ACHN (cell line): ENCODE measurements at regions not wholly inside any gene's neighbourhood (a gene's known extent, or its start where the extent isn't known, plus 50 kb on each side); places are given as distances from the start of the nearest gene placed in this dataset.

Experiments
- DNase-seq: peaks from one replicate; pipeline ENCODE4 v3.0.0-alpha.2; 2015
- in situ Hi-C: cut with HindIII; loops from 2 replicates; pipeline ENCODE4 v1.10.0; 2017; ENCODE audit warnings: low sequenced_read_pairs, low pct_ligation_motif_present, low pct_unique_long_range_greater_than_20kb

DNA sequence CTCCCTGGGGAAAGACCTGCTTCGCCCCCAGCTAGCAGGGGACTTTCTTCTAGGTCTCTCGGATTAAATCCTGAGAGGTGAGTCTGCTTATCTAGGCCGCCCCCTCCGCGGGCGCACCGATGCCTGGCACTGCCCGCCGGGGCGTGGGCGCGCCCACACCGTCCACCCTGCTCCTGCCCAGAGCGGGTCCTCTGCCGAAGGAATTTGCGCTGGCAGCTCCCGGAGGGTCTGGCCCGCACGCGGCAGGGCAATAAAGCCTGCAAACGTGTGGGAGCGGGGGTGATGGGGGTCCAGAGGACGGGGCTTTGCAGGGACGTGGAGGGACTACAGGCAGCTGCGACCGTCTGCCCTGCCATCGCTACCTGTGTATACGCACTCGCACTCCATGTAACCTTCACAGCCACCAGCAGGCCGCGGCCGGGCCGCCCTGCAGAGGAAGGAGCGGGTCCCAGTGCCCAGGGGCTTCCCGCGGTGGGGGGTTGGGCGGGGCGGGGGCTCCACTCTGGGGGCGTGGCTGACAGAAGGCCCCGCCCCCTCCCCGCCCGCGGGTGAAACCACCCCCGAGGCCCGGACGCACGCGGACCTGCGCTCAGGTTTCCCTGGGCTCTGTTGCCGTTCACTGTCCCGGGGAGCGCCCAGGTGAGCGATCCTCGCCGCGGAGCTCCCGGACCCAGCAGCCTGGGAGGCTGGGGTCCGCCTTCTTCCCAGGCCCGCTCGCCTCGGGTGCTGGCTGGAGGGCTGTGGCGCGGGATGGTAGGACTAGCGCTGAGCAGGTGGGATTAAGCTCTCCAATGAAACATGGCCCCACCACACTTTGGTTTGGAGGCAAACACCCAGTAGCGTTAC, 174.5 kb upstream of the HS6ST1 start:
- in situ Hi-C loops: no loop called here
- DNase-seq: no peak

DNA sequence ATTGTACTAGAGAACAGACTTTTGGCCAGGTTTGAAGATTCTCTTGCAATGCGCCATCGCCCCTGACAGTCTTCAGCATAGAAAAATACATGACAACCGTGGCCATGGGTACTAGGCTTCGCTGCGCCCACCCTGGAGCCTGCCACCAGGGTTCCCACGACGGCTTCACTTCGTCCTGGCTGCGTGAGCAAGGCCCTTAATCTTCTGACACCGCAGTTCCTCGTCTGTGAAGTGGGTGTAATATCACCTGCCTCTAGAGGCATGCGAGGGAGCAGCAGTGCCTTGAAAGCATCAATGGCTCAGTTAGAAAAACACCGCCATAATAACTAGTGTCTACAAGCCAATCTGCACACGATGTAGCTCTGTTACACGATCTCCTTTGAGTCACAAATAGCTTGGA, 175.2 kb upstream of the HS6ST1 start:
- in situ Hi-C loops: no loop called here

DNA sequence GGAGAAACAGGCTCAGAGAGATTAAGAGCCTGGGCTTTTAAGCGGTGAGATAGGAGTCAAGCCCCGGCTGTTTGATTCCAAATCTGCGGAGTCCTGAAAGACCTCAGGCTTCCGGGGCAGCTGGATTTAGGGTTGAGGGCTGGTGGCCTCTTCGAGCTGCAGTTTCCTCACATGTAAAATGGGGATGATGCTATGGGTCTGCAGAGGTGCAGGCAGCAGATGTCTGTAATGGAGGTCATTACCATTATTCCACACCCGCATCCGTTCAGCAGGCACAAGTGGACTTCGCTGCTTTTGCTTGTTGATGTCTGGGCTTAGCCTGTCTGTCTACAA, 175.6 kb upstream of the HS6ST1 start:
- in situ Hi-C loops: no loop called here
- DNase-seq: no peak

More for the DNA sequence above, 175.2 kb upstream of the HS6ST1 start:
- no peak for DNase-seq

DNA sequence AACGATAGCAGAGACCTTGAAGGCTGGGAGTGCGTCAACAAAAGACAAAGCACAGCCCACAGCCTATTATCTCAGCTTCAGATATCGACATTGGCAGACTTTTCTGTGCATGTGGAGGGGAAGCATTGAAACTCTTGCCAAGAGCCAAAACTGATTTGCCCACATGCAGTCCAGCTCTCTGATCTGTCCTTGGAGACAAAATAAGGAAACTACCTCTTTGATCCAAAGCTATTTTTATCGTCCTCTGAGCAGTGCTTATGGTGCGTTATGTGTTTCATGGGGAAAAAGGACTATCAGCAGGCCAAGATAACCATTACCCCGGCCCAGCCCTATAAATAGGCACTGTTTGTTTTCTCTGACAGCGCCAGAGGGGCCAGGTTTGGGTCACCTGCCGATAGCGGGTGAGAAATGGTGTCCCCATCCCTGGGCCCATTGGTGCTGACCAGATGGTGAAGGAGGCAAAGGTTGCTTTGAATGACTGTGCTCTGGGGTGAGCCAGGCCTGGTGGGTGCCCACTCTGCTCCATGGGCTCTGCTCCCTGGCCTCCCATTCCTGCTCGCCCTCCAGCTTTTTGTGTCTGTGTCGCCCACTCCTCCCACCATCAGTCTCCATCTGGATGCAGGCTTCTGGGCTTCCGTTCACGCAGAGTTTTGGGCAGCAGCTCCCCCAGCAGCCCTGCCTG, 176.1 kb upstream of the HS6ST1 start:
- in situ Hi-C loops: no loop called here
- no peak for DNase-seq

DNA sequence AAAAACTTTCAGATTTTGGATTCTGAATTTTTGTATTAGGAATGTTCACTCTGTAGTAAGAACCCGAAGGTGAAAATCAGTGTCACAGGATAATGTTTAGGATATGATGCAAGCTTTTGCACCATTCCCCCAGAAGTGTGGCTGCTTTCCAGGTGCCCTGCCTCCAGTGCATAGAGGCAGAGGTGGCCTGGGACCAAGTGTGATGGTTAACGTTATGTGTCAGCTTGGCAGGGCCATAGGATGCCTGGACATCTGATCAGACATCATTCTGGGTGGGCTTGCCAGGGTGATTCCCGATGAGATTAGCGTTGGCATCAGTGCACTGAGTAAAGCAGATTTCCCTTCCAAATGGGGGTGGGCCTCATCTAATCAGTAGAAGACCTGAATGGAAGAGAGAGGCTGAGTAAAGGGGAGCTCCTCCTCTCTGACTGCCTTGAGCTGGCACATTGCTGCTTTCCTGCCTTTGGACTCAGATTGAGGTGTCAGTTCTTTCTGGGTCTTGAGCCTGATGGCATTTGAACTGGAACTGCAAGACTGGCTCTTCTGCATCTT, 177.4 kb upstream of the HS6ST1 start:
- DNase-seq: no peak
- in situ Hi-C loops: no loop called here

DNA sequence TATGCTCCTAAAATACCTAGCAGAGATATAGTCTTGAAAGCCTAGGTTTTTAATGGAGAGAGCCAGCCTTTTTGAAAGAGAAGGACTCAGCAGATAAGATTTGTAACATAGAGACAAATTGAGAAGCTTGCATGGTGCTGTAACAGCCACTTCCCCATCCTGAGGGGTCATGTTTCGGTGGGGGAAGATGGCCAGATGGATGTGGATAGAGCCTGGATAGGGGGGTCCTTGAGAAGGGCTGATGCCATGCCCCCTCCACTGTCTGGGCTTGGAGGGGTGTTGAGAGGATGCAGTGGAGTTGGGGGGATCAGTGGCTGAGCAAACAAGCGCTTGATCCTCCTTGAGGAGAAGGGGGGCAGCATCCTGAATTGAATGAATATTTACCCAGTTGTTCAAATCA, 178.0 kb upstream of the HS6ST1 start:
- in situ Hi-C loops: no loop called here
- DNase-seq: no peak

DNA sequence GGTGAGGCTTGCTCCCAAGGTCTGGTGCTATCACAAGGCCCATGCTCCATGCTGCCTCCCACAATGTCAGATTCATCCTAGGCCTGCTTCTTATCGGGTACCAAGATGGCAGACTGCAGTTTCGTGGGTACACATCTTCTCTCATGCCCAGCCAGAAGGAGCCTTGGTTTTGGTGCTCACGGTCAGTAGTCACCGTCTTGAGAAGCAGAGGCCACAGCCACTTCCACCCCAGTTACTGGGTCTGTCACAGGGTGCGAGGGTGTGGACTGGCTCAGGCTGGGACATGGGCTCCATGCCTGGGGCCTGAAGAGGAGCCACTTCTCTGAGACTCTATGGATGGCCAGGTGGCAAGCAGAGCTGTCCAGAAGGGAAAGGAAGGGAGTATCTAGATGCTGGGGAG, 178.8 kb upstream of the HS6ST1 start:
- DNase-seq: no peak

DNA sequence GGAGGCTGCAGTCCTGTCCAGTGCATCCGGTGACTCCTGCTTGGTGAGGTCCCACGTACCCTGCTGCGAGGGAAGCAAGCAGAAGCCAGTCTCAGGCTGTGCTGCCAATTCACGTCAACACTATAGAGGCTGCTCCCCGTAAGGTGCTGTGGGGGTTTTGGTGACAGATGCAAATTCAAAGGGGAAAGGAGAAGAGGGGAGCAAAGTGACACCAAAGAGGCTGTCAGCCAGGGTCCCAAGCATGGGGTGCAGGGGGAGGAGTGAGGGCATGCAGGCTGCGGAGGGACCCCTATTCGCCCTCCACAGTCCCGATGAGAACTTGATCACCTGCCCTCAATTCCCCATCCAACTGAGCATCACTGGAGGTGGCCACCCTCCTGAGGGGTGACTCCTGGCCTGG, 179.4 kb upstream of the HS6ST1 start:
- in situ Hi-C loops: no loop called here

More for the DNA sequence above, 178.8 kb upstream of the HS6ST1 start:
- in situ Hi-C loops: no loop called here

DNA sequence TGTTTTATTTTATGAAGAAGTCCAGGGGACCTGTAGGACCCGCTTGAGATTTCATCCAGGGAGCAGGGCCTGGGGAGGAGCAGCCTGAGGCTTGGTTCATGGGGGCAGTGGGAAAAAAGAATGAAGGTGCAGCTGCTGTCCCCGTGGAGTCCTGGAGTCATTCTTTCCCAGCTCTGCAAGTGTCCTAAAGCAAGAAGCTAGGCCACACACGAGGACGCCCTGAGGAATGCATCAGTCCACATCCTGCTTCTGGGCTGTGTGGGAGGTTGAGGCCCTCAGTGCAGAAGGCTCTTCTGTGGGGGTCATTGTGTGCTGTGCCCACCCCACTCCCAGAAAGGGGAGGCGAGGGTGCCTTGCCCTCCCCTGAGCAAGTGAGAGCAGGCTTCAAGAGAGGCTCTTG, 179.9 kb upstream of the HS6ST1 start:
- no peak for DNase-seq
- in situ Hi-C loops: no loop called here

More for the DNA sequence above, 179.4 kb upstream of the HS6ST1 start:
- DNase-seq: no peak

DNA sequence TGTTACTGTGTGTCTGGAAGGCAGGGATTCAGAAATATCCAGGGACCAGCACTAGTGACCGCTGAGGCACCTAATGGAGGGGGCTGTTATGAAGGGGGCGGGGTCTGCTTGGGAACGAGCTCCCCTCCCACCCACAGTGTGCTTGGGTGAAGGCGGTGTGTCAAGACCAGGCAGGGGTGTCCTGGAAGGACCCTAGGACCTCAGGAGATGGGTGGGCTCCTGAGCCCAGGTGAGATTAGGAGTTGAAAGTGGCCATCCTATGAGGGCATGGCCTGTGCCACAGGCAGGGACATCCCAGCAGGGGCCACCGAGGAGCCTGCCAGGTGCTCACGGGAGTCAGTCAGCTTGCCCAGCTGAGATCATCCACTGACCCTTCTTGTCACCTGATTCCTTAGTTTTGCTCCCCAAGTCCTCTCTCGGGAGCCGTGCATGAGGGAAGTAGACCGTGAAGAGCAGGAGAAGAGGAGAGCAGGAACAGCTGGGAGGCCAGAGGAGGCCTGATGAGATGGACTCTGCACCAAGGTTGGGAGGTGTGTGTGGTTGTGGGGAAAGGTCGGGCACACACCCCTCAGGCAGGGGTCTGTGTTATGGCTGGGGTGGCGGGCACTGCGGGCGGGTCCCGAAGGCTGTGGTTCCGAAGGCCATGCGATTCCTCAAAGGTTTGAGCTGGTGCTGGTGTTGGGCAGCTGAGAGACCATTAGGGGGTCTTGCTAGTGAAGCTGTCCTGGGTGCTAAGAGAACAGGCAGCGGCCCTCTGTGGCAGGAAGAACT, 180.9 kb upstream of the HS6ST1 start:
- no peak for DNase-seq
- in situ Hi-C loops: no loop called here

DNA sequence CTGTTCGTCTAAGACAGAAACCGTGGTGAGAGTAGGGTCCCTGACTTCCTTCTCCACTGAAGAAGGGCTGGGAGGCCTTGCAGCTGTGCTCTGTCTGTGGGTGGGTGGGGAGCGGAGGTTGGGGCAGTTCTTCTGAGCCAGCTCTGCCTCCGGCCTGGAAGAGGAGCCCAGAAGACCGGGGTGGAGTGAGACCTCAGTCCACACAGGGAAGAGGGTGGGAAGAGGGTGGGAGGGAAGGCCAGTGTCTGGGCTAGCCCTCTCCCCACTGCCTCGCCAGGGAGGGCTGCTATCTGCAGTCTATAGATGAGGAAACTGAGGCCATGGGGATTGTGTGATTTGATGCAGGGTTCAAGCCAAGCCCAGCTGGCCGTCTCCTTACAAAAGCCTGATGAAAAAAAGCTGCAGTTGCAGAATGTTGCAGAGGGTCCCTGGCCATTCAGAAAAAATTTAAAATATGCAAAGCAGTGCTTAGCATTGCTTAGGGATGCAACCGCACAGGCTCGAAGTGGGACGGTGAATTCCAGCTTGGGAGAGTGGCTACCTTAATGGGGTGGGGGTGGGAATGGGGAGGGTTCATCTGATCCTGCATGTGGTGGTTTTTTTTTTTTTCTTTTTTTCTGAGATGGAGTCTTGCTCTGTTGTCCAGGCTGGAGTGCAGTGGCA, 181.6 kb upstream of the HS6ST1 start:
- in situ Hi-C loops: no loop called here
- DNase-seq: no peak

DNA sequence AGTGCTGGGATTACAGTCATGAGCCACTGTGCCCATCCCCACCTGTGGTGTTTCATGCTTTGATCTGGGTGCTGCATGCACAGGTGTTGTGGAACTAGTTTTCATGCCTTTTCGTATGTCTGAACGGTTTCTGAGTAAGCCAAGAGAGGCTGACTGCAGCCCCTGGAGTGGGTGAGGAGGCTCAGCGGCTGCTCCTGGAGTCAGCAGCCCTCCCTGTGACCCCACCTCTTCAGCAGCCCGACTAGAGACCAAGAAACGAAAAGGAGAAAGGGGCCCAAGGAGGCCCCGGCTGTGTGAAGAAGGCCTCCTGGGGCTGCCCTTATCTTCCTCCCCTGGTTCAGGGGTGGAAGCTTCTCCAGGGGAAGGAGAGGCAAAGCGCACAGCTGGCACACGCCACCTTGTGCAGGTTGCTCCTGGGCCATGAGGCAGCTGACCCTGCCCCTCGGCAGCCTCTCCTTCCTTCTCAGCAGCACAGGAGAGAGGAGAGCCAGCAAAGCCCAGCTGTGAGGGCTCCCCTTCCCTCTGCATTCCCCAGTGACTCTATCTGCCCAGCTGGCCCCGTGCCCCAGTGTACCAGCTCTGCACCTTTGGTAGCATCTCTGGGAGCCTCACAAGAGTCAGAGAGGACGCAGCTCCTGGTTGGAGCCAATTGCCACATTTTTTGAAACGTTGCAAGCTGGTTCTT, 182.5 kb upstream of the HS6ST1 start:
- DNase-seq: no peak
- in situ Hi-C loops: no loop called here

DNA sequence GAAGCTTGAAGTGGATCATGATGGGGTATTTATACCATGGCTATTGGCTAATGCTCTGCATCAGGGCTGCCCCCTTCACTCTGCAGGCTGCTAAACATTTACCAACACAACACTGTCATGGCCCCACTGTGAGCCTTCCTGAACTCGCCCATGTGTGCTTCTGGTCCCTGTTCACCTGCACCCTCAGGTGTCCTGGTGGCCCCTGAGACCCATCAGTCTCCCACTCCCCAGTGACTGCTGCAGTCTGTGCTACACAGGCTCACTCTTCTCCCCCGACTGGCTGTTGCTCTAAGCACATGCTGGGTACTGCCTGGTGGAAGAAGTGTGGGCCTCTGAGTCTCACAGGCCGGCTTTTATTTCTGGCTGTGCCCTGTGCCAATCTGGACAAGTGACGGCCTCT, 183.0 kb upstream of the HS6ST1 start:
- in situ Hi-C loops: no loop called here

DNA sequence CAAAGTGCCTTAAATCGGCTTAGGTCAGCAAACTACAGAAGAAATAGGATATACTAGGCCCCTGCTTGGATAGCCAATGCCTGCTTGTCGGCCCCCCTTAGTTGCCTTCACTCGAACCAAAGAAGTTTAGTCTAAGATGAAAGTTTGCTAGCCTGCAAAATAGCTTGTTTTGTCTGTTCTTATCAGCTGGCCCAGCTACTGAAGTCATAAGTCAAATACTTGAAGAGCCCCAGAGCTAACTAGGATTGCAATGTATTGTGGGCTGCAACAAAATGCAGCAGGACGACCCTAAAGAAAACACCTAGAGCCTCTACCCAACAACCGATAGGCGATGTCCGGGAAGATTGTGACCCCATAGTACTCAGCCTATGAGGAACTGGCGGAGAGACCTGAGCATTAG, 183.5 kb upstream of the HS6ST1 start:
- in situ Hi-C loops: no loop called here
- DNase-seq: no peak

More for the DNA sequence above, 183.0 kb upstream of the HS6ST1 start:
- DNase-seq: no peak

DNA sequence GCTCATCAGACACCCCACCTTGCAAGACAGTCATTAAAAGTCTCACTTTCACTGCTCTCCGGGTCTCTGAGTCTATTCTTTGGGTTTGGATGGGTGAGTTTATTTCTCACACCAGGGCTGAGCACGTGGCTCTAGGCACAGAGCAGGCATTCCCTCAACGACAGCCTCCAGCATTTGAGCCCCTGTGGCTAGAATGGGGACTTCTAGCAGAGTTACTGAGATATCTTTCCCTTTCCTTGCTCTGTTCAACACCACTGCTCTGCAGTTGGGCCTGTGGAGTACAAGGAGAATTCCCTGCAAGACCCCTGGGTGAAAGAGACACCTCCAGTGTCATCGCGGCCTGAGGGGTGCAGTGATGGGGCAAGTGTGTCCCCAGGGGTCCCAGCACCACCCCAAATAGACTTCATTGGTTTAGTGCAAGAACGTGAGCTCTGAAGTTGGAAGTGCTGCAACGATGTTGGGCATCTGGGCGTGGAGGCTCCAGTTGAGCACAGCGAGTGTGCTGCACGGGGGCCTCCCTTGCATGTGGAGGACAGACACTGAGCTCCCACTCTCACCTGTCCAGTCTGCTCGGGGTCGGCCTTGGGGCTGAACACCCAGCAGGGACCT, 184.1 kb upstream of the HS6ST1 start:
- no peak for DNase-seq
- in situ Hi-C loops: no loop called here

DNA sequence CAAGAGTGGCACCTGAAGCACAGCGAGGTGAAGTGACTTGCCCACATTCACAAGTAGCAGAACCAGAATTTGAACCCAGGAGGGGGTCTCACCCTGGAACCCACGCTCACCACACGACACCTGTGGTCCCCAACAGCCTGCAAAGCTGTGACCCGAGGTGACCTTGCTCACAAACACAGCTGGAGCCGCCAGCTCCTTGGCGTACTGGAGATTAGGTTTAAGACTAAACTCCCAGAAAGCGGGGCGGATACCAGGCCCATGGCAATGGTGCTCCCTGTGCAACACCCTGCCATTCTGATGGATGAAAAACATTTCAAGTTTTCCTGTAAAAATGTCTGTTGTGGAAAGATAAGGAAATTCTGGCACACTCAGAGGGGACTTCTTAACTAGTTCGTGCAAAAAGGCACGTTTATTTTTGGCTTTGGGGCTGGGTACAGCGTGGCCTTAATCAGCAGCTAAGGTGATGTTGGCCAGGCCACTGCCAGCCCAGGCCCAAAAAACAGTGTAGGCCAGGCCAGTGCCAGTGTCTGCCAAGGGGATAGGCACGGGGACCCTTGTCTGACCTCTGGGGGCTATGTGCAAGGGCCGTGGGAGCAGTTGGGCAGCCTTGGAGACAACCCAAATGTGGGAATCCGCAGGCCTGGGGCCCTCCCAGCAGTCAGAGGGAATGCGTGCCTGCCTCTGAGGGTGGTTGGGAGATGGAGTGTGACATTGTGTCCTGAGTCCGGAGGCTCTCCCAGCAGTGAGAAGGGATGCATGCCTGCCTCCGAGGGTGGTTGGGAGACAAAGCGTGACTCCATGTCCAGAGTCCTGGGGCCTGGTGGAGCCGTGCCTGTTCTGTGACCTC, 185.0 kb upstream of the HS6ST1 start:
- in situ Hi-C loops: no loop called here
- DNase-seq: no peak
